A549 (cell line): ENCODE measurements at regions not wholly inside any gene's neighbourhood (a gene's known extent, or its start where the extent isn't known, plus 50 kb on each side); places are given as distances from the start of the nearest gene placed in this dataset.

Source experiments
- CHD2 ChIP-seq: fragments of 150-350 bp; IDR thresholded peaks from 2 replicates; pipeline ENCODE4 v1.6.1; 2014; ENCODE audit warnings: low read length; ENCODE audit not compliant: partially characterized antibody
- CHD4 ChIP-seq: fragments of 200-600 bp; sonication (generic); IDR thresholded peaks from 2 replicates; pipeline ENCODE4 v1.6.1; 2016; ENCODE audit warnings: antibody characterized with exemption, mild to moderate bottlenecking, borderline replicate concordance
- POLR2A ChIP-seq: IDR thresholded peaks from 2 replicates; pipeline ENCODE4 v1.6.1; 2012; ENCODE audit warnings: mild to moderate bottlenecking, low read length
- POLR2AphosphoS2 ChIP-seq: conservative IDR thresholded peaks from 2 replicates; pipeline ENCODE4 v1.6.1; 2012; ENCODE audit warnings: low read length, improper control_type of control experiment, inconsistent platforms
- TFCP2L1 ChIP-seq: fragments of 250-450 bp; sonication (Bioruptor Pico); IDR thresholded peaks from 2 replicates; pipeline ENCODE4 v1.5.0; 2021; ENCODE audit warnings: mild to moderate bottlenecking
- TF ChIP-seq, protein P1 (sequence below): fragments of 450-650 bp; IDR thresholded peaks from 2 replicates; pipeline ENCODE4 v1.6.1; 2014; ENCODE audit warnings: antibody characterized with exemption
- TF ChIP-seq, protein P2 (sequence below): fragments of >200 bp; sonication (Bioruptor Twin); formaldehyde crosslinking; IDR thresholded peaks from 3 replicates; pipeline ENCODE4 v1.5.1; 2016
- TF ChIP-seq, protein P3 (sequence below): fragments of 150-350 bp; IDR thresholded peaks from 2 replicates; pipeline ENCODE4 v1.6.1; 2014; ENCODE audit warnings: low read depth, mild to moderate bottlenecking, low read length
- TF ChIP-seq, protein P4 (sequence below): fragments of 200-600 bp; sonication (generic); IDR thresholded peaks from 2 replicates; pipeline ENCODE4 v1.6.1; 2016; ENCODE audit warnings: antibody characterized with exemption, mild to moderate bottlenecking, moderate library complexity
- TF ChIP-seq, protein P5 (sequence below): IDR thresholded peaks from 2 replicates; pipeline ENCODE4 v1.6.1; 2012

DNA sequence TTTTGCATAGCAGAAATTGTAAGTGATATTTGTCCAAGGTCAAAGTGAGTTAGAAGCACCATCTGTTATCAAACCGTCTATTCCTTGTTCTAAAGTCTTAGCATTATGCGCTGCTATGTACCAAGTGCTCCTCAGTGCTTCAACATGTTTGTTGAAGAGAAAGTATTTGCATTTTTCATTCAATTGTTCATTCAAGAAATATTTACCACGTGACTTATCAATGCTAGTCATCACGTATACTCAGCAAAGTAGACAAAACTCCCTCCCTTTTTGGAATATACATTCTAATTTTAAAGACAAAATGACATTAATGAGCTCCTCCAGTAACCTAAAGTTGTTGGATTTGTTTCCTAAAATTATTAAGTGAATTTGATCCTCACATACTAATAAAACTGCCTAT is 388.0 kb upstream of the CDH8 start:
- TF ChIP-seq, protein P1, sequence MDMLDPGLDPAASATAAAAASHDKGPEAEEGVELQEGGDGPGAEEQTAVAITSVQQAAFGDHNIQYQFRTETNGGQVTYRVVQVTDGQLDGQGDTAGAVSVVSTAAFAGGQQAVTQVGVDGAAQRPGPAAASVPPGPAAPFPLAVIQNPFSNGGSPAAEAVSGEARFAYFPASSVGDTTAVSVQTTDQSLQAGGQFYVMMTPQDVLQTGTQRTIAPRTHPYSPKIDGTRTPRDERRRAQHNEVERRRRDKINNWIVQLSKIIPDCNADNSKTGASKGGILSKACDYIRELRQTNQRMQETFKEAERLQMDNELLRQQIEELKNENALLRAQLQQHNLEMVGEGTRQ, result no peak
- TF ChIP-seq CHD2 (no peak), CHD4 (no peak), TFCP2L1 (CRISPR knock-in tag) (no peak), POLR2A (no peak), POLR2AphosphoS2 (no peak)
- TF ChIP-seq, protein P2, sequence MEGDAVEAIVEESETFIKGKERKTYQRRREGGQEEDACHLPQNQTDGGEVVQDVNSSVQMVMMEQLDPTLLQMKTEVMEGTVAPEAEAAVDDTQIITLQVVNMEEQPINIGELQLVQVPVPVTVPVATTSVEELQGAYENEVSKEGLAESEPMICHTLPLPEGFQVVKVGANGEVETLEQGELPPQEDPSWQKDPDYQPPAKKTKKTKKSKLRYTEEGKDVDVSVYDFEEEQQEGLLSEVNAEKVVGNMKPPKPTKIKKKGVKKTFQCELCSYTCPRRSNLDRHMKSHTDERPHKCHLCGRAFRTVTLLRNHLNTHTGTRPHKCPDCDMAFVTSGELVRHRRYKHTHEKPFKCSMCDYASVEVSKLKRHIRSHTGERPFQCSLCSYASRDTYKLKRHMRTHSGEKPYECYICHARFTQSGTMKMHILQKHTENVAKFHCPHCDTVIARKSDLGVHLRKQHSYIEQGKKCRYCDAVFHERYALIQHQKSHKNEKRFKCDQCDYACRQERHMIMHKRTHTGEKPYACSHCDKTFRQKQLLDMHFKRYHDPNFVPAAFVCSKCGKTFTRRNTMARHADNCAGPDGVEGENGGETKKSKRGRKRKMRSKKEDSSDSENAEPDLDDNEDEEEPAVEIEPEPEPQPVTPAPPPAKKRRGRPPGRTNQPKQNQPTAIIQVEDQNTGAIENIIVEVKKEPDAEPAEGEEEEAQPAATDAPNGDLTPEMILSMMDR, result no peak
- TF ChIP-seq, protein P3, sequence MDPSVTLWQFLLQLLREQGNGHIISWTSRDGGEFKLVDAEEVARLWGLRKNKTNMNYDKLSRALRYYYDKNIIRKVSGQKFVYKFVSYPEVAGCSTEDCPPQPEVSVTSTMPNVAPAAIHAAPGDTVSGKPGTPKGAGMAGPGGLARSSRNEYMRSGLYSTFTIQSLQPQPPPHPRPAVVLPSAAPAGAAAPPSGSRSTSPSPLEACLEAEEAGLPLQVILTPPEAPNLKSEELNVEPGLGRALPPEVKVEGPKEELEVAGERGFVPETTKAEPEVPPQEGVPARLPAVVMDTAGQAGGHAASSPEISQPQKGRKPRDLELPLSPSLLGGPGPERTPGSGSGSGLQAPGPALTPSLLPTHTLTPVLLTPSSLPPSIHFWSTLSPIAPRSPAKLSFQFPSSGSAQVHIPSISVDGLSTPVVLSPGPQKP, result no peak
- TF ChIP-seq, protein P4, sequence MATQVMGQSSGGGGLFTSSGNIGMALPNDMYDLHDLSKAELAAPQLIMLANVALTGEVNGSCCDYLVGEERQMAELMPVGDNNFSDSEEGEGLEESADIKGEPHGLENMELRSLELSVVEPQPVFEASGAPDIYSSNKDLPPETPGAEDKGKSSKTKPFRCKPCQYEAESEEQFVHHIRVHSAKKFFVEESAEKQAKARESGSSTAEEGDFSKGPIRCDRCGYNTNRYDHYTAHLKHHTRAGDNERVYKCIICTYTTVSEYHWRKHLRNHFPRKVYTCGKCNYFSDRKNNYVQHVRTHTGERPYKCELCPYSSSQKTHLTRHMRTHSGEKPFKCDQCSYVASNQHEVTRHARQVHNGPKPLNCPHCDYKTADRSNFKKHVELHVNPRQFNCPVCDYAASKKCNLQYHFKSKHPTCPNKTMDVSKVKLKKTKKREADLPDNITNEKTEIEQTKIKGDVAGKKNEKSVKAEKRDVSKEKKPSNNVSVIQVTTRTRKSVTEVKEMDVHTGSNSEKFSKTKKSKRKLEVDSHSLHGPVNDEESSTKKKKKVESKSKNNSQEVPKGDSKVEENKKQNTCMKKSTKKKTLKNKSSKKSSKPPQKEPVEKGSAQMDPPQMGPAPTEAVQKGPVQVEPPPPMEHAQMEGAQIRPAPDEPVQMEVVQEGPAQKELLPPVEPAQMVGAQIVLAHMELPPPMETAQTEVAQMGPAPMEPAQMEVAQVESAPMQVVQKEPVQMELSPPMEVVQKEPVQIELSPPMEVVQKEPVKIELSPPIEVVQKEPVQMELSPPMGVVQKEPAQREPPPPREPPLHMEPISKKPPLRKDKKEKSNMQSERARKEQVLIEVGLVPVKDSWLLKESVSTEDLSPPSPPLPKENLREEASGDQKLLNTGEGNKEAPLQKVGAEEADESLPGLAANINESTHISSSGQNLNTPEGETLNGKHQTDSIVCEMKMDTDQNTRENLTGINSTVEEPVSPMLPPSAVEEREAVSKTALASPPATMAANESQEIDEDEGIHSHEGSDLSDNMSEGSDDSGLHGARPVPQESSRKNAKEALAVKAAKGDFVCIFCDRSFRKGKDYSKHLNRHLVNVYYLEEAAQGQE, result no peak
- TF ChIP-seq, protein P5, sequence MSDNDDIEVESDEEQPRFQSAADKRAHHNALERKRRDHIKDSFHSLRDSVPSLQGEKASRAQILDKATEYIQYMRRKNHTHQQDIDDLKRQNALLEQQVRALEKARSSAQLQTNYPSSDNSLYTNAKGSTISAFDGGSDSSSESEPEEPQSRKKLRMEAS, result no peak
